ENCODE measurements at regions not wholly inside any gene's neighbourhood (a gene's known extent, or its start where the extent isn't known, plus 50 kb on each side); places are given as distances from the start of the nearest gene placed in this dataset.

GRCh38 chr13:29713839-29714238, 118.4 kb upstream of the SLC7A1 start:
- DNase-seq (ENCODE audit: low spot score): no peak

- DNase-seq (ENCODE audit: low spot score): no peak
These were observed 116.3 kb upstream of the SLC7A1 start for GRCh38 chr13:29711776-29712175.

DNA sequence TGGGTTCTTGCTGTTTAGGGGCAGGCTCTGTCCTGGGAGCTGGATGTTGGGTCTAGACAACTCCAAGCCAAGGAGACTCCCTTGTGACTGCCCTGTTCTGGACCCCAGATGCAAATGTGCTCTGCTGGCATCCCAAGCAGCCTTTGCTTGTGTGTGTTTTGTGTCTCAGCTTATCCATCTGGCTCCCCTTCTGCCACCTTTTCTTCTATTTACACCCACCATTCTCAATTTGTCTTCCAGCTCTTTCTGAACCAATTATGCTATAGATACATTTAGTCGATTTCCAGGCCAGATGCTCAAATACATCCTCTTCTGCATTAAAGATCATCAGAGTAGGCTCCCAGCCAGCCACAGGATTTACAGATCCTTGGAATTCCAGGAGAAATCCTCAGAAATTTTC, 115.0 kb upstream of the SLC7A1 start:
- DNase-seq (ENCODE audit: low spot score): no peak

DNA sequence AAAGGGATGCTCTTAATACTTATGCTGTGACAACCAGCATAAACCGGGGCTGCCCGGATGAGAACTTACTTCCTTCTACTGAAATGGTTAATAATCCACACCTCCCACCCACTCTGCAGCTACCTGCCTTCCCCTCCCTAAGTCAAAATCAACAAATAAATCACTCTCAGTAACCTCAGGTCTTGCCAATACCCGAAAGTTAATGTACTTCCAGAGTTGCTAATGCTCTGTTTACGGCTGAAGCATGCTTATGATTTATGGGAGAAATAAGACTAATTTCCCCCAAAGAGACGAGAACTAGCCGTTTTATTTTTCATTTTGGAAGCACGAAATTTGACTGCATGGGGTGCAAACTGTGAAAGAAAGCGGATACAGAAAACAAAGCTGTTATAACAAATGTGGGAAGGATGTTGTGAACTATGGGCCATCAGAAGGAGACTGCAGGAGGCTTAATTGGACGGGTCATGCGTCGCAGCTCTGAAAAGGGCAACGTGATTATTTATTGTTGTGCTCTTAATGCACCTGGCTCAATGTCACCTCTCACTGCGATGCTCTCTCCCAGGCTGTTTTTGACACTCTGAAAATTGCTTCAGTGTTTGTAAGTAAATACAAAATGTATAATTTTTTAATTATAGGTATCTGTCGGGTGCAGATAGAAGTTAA, 114.0 kb upstream of the SLC7A1 start:
- DNase-seq (ENCODE audit: low spot score): no peak

- peak; percentile 84 for DNase-seq (ENCODE audit: low spot score)
These were observed 112.5 kb upstream of the SLC7A1 start for GRCh38 chr13:29707876-29708543.

GRCh38 chr13:29706923-29707322, 111.4 kb upstream of the SLC7A1 start:
- DNase-seq (ENCODE audit: low spot score): no peak

- peak; percentile 36 for DNase-seq (ENCODE audit: low spot score)
These were observed 109.2 kb upstream of the SLC7A1 start for GRCh38 chr13:29704648-29705047.

DNA sequence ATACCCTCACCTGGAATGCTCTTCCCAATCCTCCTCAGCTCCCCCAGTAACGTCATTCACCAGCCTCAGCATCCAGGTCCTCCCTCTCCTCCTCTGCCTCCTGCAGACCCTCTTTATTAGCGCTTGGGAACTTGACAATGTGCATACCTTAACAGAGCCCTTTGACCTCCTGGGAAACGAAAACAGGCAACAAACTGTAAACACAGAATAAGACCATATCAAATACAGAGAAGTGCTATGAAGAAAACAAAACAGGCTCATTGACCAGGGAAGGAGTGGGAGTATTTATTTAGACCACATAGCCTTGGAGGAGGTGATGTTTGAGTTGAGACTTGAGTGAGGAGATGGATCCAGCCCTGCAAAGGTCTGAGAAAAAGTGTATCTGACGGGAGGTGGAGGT, 107.9 kb upstream of the SLC7A1 start:
- no peak for DNase-seq (ENCODE audit: low spot score)

DNA sequence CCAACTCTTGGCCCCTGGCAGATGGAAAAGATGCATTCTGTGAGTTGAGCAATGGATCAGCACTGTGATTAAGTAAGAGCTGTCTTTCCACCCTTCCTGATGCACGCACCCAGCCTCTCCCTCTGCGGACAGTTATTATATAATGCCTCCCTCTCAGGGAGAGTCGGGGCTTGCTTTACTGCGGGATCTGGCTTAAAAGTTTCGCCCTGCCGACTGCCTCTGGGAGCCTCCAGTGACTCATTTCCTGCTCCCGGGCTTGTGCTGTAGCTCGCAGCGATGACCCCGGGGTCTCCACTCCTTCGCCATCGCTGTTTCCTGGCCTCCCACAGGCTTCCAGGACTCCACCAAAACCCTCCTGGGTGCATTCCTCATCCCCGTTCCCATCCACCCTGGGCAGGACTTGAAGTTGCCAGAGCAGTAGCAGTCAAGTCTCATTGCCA, 107.4 kb upstream of the SLC7A1 start:
- peak; percentile 83 for DNase-seq (ENCODE audit: low spot score)

GRCh38 chr13:29698106-29698505, 102.6 kb upstream of the SLC7A1 start:
- no peak for DNase-seq (ENCODE audit: low spot score)

- no peak for DNase-seq (ENCODE audit: low spot score)
These were observed 101.1 kb upstream of the SLC7A1 start for GRCh38 chr13:29696606-29697005.

GRCh38 chr13:29693275-29693945, 97.9 kb upstream of the SLC7A1 start:
- no peak for DNase-seq (ENCODE audit: low spot score)

DNA sequence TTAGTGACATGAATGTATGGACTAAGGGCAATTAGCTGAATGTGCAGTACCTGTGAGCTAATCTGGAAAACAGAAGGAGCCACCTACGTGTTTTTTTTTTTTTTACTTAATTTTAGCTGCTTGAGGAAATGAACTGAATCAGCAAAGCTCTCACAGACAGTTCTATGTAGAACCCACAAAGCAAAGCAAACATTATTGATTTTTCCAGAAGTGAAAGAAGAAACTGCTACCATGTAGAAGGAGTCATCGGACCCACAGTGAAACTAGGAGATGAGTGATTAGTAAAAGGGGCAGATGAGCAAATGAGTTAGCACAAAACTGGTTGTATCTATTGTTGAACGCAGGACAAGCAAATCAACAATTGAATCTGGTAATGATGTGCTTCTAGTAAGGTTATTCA, 94.1 kb upstream of the SLC7A1 start:
- DNase-seq (ENCODE audit: low spot score): no peak

DNA sequence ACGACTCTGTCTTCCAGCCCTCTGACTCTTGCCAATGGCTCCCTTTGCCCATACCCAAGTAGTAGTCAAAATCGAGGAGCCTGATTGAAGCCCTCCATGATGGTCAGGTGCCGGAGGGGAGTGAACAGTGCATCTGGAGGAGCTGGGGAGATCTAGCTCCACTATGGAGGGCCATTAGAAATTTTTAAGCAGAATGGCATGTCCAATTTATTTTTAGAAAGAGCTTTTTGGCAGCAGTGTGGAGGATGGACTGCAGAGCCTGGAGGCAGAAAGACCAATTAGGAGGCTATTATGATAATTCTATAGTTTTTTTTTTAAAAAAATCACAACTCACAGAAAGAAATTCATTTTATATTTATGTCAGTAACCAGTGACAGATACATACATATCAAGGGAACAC, 92.7 kb upstream of the SLC7A1 start:
- no peak for DNase-seq (ENCODE audit: low spot score)

DNA sequence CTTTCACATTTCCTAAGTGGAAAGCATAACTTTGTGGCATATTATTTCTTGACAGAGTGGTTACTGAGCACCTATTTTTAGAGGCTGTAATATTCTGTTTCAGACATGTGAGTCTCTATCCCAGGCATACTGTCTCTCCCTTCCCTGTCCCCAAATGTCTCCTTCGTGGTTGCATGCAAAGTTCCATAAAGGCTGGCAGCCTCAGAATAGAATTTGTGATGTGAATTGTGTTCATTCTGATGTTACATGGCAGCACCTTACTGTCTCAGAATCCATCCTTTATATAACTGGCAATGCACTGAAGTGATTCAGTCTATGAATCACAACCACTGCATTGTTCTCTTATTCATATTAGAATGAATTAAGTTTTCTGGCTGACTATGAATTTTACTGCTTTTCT, 89.0 kb upstream of the SLC7A1 start:
- peak; percentile 48 for DNase-seq (ENCODE audit: low spot score)

DNA sequence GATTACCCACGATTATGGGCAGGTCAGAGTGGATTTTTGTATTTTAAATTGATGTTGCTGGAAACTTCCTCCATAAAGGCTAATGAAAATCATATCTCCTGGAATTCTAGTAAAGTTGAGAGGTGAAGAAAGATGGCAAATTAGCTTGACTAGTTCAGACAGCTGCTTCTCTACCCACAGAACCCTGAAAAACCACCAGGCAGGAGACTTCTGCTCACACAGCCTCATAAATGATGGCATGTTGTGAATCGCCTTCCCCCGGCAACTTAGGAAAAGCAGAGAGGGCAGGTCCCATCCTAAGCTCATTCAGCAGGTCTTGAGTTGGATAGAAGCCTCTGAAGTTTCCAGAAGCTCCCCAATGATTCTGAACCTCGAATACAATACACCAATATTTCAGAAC, 87.6 kb upstream of the SLC7A1 start:
- no peak for DNase-seq (ENCODE audit: low spot score)

- no peak for DNase-seq (ENCODE audit: low spot score)
These were observed 86.4 kb upstream of the SLC7A1 start for GRCh38 chr13:29681864-29682263.

DNA sequence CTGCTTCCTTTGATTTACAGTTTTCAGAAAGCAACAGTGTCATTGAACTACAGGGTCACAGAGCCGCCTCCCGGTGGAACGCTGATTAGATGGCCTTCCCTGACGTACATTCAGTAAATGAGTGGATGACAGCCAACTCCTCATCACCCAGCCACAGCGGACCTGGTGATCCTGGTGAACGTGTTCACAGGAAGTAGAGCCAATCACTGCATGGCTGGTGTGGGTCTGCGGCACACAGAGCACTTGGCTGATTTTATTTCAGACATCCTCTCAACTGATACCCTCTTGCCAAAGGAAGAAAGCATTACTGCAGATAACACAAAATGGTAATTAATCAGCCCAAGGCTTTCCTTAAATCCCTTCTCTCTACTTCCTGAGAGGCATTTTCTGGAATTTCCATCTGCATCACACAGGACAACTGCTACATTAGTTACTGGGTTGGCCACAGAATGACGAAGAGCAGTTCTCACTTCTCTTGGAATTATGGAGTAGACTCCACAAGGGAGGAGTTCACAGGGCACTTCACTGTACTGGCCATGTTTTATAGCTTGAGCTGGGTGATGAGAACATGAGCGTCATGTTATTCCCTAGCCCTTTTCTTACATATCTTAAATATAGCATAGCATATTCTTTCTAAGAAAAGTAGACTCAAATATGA, 84.0 kb upstream of the SLC7A1 start:
- no peak for DNase-seq (ENCODE audit: low spot score)

DNA sequence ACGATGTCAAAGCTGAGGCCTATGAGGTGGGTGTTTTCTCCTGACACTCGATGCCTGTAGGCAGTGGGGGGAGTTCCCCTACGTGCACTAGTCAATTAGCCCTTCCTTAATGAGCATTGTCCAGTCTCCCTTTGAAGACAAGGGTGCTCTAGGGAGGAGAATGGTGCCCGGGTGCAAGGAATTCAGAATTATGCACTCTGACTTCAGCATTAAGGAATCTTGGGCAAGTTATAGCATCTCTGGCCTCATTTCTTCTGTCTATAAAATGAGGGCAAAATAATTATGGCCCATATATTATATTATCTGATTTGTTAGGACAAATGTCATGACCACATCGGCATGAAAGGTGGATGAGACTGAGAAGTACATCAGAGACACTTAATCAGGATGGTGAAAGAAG, 82.1 kb upstream of the SLC7A1 start:
- DNase-seq (ENCODE audit: low spot score): no peak

DNA sequence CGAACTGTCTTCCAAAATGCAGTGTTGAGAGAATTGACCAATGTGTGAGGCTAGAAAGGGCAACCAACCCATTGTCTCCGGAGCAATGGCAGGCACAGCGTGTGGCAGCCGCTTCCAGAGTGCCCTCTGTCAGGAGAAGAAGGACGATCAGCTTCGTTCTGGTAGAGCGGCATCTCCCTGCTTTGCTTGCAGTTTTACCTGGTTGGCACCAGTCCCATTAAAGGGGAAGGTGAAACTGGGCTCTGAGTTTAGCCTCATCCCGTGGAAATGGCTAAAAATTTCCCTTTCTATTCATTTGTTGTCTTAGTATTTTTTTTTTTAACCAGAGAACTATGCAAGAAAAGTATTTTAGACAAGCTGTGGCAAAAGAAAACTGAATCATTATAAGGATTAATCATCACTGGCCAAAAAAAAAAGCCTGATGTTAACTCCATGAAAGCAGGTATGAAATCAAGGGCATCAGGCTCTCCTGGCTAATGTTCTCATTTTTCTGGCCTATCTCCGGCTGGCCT, 81.5 kb upstream of the SLC7A1 start:
- peak; percentile 20 for DNase-seq (ENCODE audit: low spot score)

DNA sequence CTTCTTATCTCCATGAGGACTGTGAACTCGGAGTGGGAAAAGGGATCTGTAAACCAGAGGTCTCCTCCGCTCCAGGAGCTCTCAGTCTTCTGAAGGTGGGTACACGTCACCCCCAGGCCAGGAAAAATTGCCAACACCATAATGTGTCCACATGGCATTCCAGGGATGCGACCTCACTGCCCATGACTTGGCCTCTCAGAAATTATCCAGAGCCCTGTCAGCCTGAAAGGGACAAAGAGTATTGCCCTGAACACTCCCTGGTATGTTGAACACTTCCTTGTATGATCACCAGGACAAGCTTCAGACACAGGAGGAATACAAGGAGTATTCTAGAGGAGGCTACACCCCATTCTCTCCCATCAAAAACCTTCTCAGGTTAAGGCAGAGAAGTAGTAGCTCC, 81.0 kb upstream of the SLC7A1 start:
- peak; percentile 48 for DNase-seq (ENCODE audit: low spot score)

- DNase-seq (ENCODE audit: low spot score): peak; percentile 46
These were observed 79.0 kb upstream of the SLC7A1 start for GRCh38 chr13:29674532-29674931.

GRCh38 chr13:29664591-29664990, 69.1 kb upstream of the SLC7A1 start:
- no peak for DNase-seq (ENCODE audit: low spot score)
